Neural progenitor cell (in vitro differentiated cells): ENCODE measurements at regions not wholly inside any gene's neighbourhood (a gene's known extent, or its start where the extent isn't known, plus 50 kb on each side); places are given as distances from the start of the nearest gene placed in this dataset.

Experiments used
- CTCF ChIP-seq: fragments of 200-600 bp; sonication (generic); IDR thresholded peaks from 2 replicates; pipeline ENCODE4 v1.5.1; 2017; ENCODE audit warnings: antibody characterized with exemption, mild to moderate bottlenecking
- EZH2 ChIP-seq: fragments of 200-600 bp; sonication (generic); IDR thresholded peaks from 2 replicates; pipeline ENCODE4 v1.6.1; 2017; ENCODE audit warnings: antibody characterized with exemption, mild to moderate bottlenecking, moderate library complexity

DNA sequence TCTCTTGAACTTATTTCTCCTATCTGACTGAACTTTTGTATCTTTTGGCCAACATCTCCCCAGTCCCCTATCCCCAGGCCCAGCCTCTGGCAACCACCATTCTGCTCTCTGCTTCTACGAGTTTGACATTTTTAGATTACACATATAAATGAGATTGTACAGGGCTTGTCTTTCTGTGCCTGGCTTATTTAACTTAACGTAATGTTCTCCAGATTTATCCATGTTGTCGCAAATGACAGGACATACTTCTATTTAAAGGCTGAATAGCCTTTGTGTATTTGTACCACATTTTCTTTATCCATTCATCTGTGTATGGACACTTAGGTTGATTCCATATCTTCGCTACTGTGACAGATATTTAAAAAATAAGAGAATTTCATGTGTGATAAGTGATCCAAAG is 98.6 kb downstream of the LSMEM1 start:
- TF ChIP-seq EZH2 (no peak), CTCF (no peak)
